RWPE2 (cell line): ENCODE measurements at regions not wholly inside any gene's neighbourhood (a gene's known extent, or its start where the extent isn't known, plus 50 kb on each side); places are given as distances from the start of the nearest gene placed in this dataset.

ENCODE experiments used
- ATAC-seq: fragments of 200-7000 bp; cut with Tn5 transposase; 3 replicates; pipeline ENCODE4 v1.9.1; 2021; ENCODE audit warnings: low read depth
- DNase-seq: peaks from one replicate; pipeline ENCODE4 v3.0.0-alpha.2; 2020; ENCODE audit warnings: low spot score
- H3K27ac ChIP-seq: fragments of 450-650 bp; 2 replicates; pipeline ENCODE4 v1.5.1; 2017; ENCODE audit warnings: mild to moderate bottlenecking; ENCODE audit not compliant: poor library complexity, severe bottlenecking
- H3K27me3 ChIP-seq: fragments of 250-450 bp; sonication (Bioruptor Pico); 2 replicates; pipeline ENCODE4 v1.5.1; 2021; ENCODE audit warnings: mild to moderate bottlenecking, moderate library complexity; ENCODE audit not compliant: insufficient read depth, poor library complexity, severe bottlenecking
- H3K36me3 ChIP-seq: fragments of 250-450 bp; sonication (Bioruptor Pico); 2 replicates; pipeline ENCODE4 v1.5.1; 2020; ENCODE audit warnings: low read depth, mild to moderate bottlenecking, moderate library complexity
- H3K4me1 ChIP-seq: fragments of 250-450 bp; sonication (Bioruptor Pico); 2 replicates; pipeline ENCODE4 v1.5.1; 2021; ENCODE audit warnings: mild to moderate bottlenecking, moderate library complexity; ENCODE audit not compliant: insufficient read depth, poor library complexity, severe bottlenecking
- H3K4me3 ChIP-seq: fragments of 250-450 bp; sonication (Bioruptor Pico); 2 replicates; pipeline ENCODE4 v1.5.1; 2021; ENCODE audit warnings: mild to moderate bottlenecking, moderate library complexity; ENCODE audit not compliant: severe bottlenecking
- H3K9me3 ChIP-seq: fragments of 250-450 bp; sonication (Bioruptor Pico); 2 replicates; pipeline ENCODE4 v1.5.1; 2021; ENCODE audit warnings: mild to moderate bottlenecking, moderate library complexity; ENCODE audit not compliant: severe bottlenecking
- TF ChIP-seq, protein P1 (sequence below): fragments of 450-650 bp; IDR thresholded peaks from one replicate; pipeline ENCODE4 v1.5.1; 2017; ENCODE audit warnings: mild to moderate bottlenecking, moderate library complexity; ENCODE audit not compliant: poor library complexity, severe bottlenecking

DNA sequence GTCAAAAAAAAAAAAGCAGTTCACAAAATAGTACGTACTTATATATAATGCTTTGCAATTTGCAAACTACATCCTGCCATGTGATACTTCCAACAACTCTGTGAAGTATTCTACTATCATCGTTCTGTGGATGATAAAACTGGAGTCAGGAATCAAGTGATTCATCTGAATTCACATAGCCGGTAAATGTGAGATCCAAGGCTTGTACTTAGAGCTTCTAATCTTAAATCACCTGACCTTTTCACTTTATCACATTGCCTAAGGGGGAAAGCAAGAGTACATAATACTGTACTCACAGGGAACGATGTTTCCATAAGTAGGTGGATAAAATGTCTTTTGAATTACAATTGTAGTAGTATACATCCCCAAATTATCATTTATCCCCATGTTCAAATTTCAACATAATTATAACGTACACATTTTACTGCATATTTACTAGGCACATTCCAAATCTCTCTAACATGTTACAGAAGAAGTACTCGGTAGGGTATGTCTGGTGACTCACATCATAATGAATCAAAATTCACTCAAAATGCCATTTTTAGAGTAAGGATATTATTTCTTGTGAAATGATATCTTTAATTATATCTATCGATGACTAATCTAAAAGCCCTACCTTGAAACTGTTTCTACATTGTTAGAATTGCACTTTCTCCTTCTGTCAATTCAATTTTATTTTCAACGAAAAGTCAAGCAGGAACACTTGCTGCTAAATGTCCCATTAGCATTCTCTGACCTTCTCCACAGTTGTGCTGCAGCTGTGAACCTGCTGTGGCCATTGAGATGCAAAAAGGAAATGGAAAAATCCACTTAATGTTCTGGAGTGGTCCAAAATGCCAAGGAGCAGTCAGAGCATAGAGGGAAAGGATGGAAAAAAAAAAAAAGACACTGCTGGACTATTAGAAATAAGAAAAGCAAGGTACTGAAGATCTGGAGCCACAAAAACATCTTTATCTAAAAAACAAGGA is 78.9 kb downstream of the OR2K2 start:
- Histone ChIP-seq H3K27ac (no peak overlapping the region), H3K4me3 (no peak overlapping the region), H3K36me3 (no peaks in the 10 kb centered on the region), H3K4me1 (peaks cover 3% of the 10 kb centered on the region), H3K27me3 (no peaks in the 10 kb centered on the region), H3K9me3 (no peaks in the 10 kb centered on the region)
- TF ChIP-seq, protein P1, sequence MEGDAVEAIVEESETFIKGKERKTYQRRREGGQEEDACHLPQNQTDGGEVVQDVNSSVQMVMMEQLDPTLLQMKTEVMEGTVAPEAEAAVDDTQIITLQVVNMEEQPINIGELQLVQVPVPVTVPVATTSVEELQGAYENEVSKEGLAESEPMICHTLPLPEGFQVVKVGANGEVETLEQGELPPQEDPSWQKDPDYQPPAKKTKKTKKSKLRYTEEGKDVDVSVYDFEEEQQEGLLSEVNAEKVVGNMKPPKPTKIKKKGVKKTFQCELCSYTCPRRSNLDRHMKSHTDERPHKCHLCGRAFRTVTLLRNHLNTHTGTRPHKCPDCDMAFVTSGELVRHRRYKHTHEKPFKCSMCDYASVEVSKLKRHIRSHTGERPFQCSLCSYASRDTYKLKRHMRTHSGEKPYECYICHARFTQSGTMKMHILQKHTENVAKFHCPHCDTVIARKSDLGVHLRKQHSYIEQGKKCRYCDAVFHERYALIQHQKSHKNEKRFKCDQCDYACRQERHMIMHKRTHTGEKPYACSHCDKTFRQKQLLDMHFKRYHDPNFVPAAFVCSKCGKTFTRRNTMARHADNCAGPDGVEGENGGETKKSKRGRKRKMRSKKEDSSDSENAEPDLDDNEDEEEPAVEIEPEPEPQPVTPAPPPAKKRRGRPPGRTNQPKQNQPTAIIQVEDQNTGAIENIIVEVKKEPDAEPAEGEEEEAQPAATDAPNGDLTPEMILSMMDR = no peak
- no peak for DNase-seq
- no peak for ATAC-seq

DNA sequence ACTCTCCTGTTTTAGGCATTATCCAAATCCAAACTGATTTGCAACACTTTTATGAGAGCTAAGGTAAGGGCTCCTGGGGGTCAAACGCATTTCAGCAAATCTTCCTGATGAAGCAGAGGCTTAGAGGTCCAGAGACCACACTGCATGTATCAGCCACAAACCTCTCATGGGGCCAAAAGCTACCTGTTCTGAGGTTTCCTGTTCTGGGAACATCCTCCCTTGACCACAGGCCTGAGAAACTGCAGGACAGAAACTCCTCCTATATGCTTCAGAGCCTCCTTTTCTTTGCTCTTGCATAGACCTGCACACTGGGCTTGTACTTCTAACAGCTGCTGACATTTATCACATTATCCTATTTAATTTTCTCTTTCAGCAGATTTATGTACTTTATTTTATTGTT is 92.6 kb downstream of the OR2K2 start:
- no peak for DNase-seq
- Histone ChIP-seq H3K4me3 (no peak overlapping the region), H3K27me3 (no peaks in the 10 kb centered on the region), H3K27ac (no peak overlapping the region), H3K36me3 (no peaks in the 10 kb centered on the region), H3K4me1 (no peaks in the 10 kb centered on the region), H3K9me3 (no peaks in the 10 kb centered on the region)
- TF ChIP-seq, protein P1 = no peak
- ATAC-seq = no peak

GRCh38 chr9:111236332-111236731 is 93.7 kb downstream of the OR2K2 start:
- ATAC-seq (no peak), DNase-seq (no peak)
- H3K4me1 ChIP-seq = no peaks in the 10 kb centered on the region
- no peaks in the 10 kb centered on the region for H3K36me3 ChIP-seq
- H3K4me3 ChIP-seq = no peak overlapping the region
- no peak overlapping the region for H3K27ac ChIP-seq
- TF ChIP-seq, protein P1 = no peak
- H3K27me3 ChIP-seq = no peaks in the 10 kb centered on the region
- H3K9me3 ChIP-seq = no peaks in the 10 kb centered on the region

GRCh38 chr9:111233963-111234362 is 96.1 kb downstream of the OR2K2 start:
- ATAC-seq = no peak
- no peaks in the 10 kb centered on the region for H3K9me3 ChIP-seq
- no peak overlapping the region for H3K27ac ChIP-seq
- H3K27me3 ChIP-seq = no peaks in the 10 kb centered on the region
- DNase-seq = no peak
- H3K36me3 ChIP-seq = no peaks in the 10 kb centered on the region
- TF ChIP-seq, protein P1 = no peak
- no peak overlapping the region for H3K4me3 ChIP-seq
- no peaks in the 10 kb centered on the region for H3K4me1 ChIP-seq
